ENCODE measurements at regions not wholly inside any gene's neighbourhood (a gene's known extent, or its start where the extent isn't known, plus 50 kb on each side); places are given as distances from the start of the nearest gene placed in this dataset.

DNA sequence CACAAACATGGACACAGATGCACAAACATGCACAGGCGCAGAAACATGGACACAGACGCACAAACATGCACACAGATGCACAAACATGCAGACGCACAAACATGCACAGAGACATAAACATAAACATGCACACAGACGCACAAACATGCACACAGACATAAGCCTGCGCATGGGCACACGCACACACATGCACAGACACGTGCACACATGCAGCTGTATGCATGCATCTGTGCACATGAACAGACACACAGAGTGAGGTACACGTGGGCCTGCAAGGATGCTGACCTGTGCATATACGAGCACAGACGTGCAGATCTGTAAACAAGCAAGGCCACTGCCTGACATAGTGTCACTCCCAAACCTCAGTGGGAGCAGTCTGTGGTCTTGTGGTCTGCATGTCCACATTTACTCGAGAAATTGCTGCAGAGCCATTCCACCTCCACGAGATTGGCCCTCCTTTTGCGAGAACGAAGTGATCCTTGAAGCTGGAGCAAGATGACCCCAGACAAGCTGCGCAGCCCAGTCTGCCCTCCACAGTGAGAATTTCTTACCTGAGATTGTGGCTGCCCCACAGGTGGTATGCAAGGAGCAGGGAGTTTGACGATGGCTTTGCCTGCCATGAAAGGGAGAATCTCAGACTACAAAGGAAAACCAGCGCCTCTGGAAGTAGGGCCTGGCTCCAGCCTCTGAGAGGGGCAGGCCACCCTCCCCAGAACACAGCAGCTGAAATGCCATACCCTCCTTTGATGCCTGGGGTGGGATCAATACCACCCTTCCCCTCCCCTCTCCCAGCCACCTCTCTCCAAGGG, 299.9 kb downstream of the BRD1 start:
- intact Hi-C loops (cut with DNase I; ENCODE audit: low total_unique reads) = no loop called here
- no peak for TF ChIP-seq POLR2A (IDR thresholded peaks at IDR 0.05)
- TF ChIP-seq CTCF (IDR thresholded peaks at IDR 0.05) = no peak
- TF ChIP-seq EP300 (IDR thresholded peaks at IDR 0.05) = no peak
- TF ChIP-seq POLR2AphosphoS5 (IDR thresholded peaks at IDR 0.05) = no peak
- WGBS, 5 donors = 71 to 85% (median 81%) methylated on average over 15 to 17 of the region's 17 CpGs
- no peaks in the 10 kb centered on the region for H3K9me3 ChIP-seq
- no peaks in the 10 kb centered on the region for H3K36me3 ChIP-seq
- no peak overlapping the region for H3K4me3 ChIP-seq
- peaks cover 0 to 34% (median 12%) of the 10 kb centered on the region in 3 donors for H3K27me3 ChIP-seq
- H3K27ac ChIP-seq = no peak overlapping the region
- no peak for DNase-seq
- H3K4me1 ChIP-seq = peaks cover 0 to 17% (median 0%) of the 10 kb centered on the region in 4 donors

DNA sequence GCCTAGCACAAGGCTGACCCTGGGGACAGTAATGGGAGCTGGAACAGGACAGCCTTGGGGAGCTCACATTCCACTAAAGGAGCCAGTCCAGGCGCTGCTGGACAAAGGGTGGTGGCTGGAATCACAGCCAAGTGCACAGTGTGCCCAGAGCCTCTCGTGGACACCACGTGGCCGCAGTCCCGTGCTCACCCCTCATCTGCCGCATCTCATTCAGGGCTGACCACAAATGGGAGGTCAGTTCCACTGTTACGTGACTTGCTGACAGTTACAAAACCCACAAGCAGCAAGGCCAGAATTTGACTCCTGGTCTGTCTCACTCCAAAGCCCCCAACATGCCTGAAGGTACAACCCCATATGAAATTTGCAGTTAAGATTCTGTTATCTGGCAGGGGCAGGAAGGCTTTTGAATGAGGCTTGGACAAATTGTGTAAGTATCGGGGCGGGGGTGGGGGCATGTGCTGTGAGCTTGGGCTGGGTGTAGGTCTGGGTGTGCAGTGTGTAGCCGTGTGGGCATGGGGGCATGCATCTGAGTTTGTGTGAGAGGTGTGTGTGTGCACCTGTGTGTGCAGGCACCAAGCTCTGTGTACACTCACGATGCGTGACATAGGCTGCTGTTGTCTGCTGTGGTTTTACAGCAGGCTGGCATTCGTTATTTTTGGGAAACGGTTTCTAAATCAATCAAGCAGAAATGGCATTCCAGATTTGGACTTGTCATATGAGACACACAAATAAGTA, 301.7 kb downstream of the BRD1 start:
- Histone ChIP-seq H3K4me1 (peaks cover 0 to 17% (median 0%) of the 10 kb centered on the region in 4 donors), H3K27ac (no peak overlapping the region), H3K4me3 (no peak overlapping the region), H3K36me3 (no peaks in the 10 kb centered on the region), H3K9me3 (no peaks in the 10 kb centered on the region), H3K27me3 (peaks cover 0 to 51% (median 13%) of the 10 kb centered on the region in 3 donors)
- no peak for DNase-seq
- WGBS, 5 donors = 30 to 52% (median 36%) methylated on average over 9 to 14 of the region's 14 CpGs
- TF ChIP-seq POLR2AphosphoS5 (IDR thresholded peaks at IDR 0.05) (no peak), POLR2A (IDR thresholded peaks at IDR 0.05) (no peak), CTCF (IDR thresholded peaks at IDR 0.05) (no peak), EP300 (IDR thresholded peaks at IDR 0.05) (no peak)
- intact Hi-C loops (cut with DNase I; ENCODE audit: low total_unique reads) = no loop called here

GRCh38 chr22:49525360-49525759, 302.3 kb downstream of the BRD1 start:
- Histone ChIP-seq H3K27ac (no peak overlapping the region), H3K4me3 (no peak overlapping the region), H3K27me3 (peaks cover 0 to 57% (median 13%) of the 10 kb centered on the region in 3 donors), H3K4me1 (peaks cover 0 to 17% (median 0%) of the 10 kb centered on the region in 4 donors), H3K36me3 (no peaks in the 10 kb centered on the region), H3K9me3 (peaks cover 0 to 5% (median 2%) of the 10 kb centered on the region in 4 donors)
- WGBS, 5 donors = 42 to 67% (median 57%) methylated on average over 9 of the region's 9 CpGs
- TF ChIP-seq EP300 (IDR thresholded peaks at IDR 0.05) (no peak), POLR2AphosphoS5 (IDR thresholded peaks at IDR 0.05) (no peak), CTCF (IDR thresholded peaks at IDR 0.05) (no peak), POLR2A (IDR thresholded peaks at IDR 0.05) (no peak)
- intact Hi-C loops (cut with DNase I; ENCODE audit: low total_unique reads) = no loop called here
- no peak for DNase-seq

GRCh38 chr22:49524362-49524761, 303.3 kb downstream of the BRD1 start:
- intact Hi-C loops (cut with DNase I; ENCODE audit: low total_unique reads) = no loop called here
- H3K4me3 ChIP-seq = no peak overlapping the region
- peaks cover 0 to 59% (median 13%) of the 10 kb centered on the region in 3 donors for H3K27me3 ChIP-seq
- H3K27ac ChIP-seq = no peak overlapping the region
- 23 to 36% (median 29%) methylated on average over 5 of the region's 5 CpGs for WGBS, 5 donors
- TF ChIP-seq POLR2A (IDR thresholded peaks at IDR 0.05) (no peak), CTCF (IDR thresholded peaks at IDR 0.05) (no peak), POLR2AphosphoS5 (IDR thresholded peaks at IDR 0.05) (no peak), EP300 (IDR thresholded peaks at IDR 0.05) (no peak)
- peaks cover 0 to 17% (median 0%) of the 10 kb centered on the region in 4 donors for H3K4me1 ChIP-seq
- DNase-seq = peak in 1 of 2 donors; percentile 46
- no peaks in the 10 kb centered on the region for H3K36me3 ChIP-seq
- H3K9me3 ChIP-seq = peaks cover 0 to 7% (median 3%) of the 10 kb centered on the region in 4 donors
